ENCODE measurements at regions not wholly inside any gene's neighbourhood (a gene's known extent, or its start where the extent isn't known, plus 50 kb on each side); places are given as distances from the start of the nearest gene placed in this dataset.

- Histone ChIP-seq H3K36me3 (ENCODE audit: insufficient read depth, low read length) (no peaks in the 10 kb centered on the region), H3K79me2 (ENCODE audit: insufficient read depth, low read length) (no peaks in the 10 kb centered on the region), H3K4me1 (ENCODE audit: insufficient read depth, low read length) (no peaks in the 10 kb centered on the region), H3K4me2 (ENCODE audit: insufficient read depth, low read length) (no peak overlapping the region), H2AFZ (ENCODE audit: low read length) (no peak overlapping the region), H3K4me3 (ENCODE audit: insufficient read depth, low read length) (no peak overlapping the region), H3K27ac (ENCODE audit: low read depth, low read length) (no peak overlapping the region), H4K20me1 (ENCODE audit: insufficient read depth, low read length) (no peaks in the 10 kb centered on the region), H3K9me3 (ENCODE audit: low read depth, low read length) (no peaks in the 10 kb centered on the region), H3K27me3 (ENCODE audit: insufficient read depth, low read length) (no peaks in the 10 kb centered on the region)
- DNase-seq (ENCODE audit: insufficient read length, low spot score, missing footprints), result no peak
- TF ChIP-seq CTCF (IDR thresholded peaks at IDR 0.05; ENCODE audit: extremely low read depth, low read depth, low read length), result no peak
Observed at GRCh38 chr3:18224426-18224825, 200.7 kb downstream of the SATB1 start.

- Histone ChIP-seq H3K4me1 (ENCODE audit: insufficient read depth, low read length) (no peaks in the 10 kb centered on the region), H3K27ac (ENCODE audit: low read depth, low read length) (no peak overlapping the region), H2AFZ (ENCODE audit: low read length) (no peak overlapping the region), H3K9me3 (ENCODE audit: low read depth, low read length) (no peaks in the 10 kb centered on the region), H3K4me2 (ENCODE audit: insufficient read depth, low read length) (no peak overlapping the region), H3K79me2 (ENCODE audit: insufficient read depth, low read length) (no peaks in the 10 kb centered on the region), H4K20me1 (ENCODE audit: insufficient read depth, low read length) (no peaks in the 10 kb centered on the region), H3K4me3 (ENCODE audit: insufficient read depth, low read length) (no peak overlapping the region), H3K27me3 (ENCODE audit: insufficient read depth, low read length) (no peaks in the 10 kb centered on the region), H3K36me3 (ENCODE audit: insufficient read depth, low read length) (no peaks in the 10 kb centered on the region)
- no peak for TF ChIP-seq CTCF (IDR thresholded peaks at IDR 0.05; ENCODE audit: extremely low read depth, low read depth, low read length)
- DNase-seq (ENCODE audit: insufficient read length, low spot score, missing footprints), result no peak
Observed at GRCh38 chr3:18223974-18224373, 201.2 kb downstream of the SATB1 start.

- no peaks in the 10 kb centered on the region for H4K20me1 ChIP-seq (ENCODE audit: insufficient read depth, low read length)
- H3K4me2 ChIP-seq (ENCODE audit: insufficient read depth, low read length), result no peak overlapping the region
- no peaks in the 10 kb centered on the region for H3K79me2 ChIP-seq (ENCODE audit: insufficient read depth, low read length)
- H3K27me3 ChIP-seq (ENCODE audit: insufficient read depth, low read length), result no peaks in the 10 kb centered on the region
- no peak for TF ChIP-seq CTCF (IDR thresholded peaks at IDR 0.05; ENCODE audit: extremely low read depth, low read depth, low read length)
- H2AFZ ChIP-seq (ENCODE audit: low read length), result no peak overlapping the region
- no peak for DNase-seq (ENCODE audit: insufficient read length, low spot score, missing footprints)
- H3K36me3 ChIP-seq (ENCODE audit: insufficient read depth, low read length), result no peaks in the 10 kb centered on the region
- H3K27ac ChIP-seq (ENCODE audit: low read depth, low read length), result no peak overlapping the region
- H3K4me1 ChIP-seq (ENCODE audit: insufficient read depth, low read length), result no peaks in the 10 kb centered on the region
- H3K9me3 ChIP-seq (ENCODE audit: low read depth, low read length), result no peaks in the 10 kb centered on the region
- no peak overlapping the region for H3K4me3 ChIP-seq (ENCODE audit: insufficient read depth, low read length)
Observed at GRCh38 chr3:18223571-18223970, 201.6 kb downstream of the SATB1 start.

GRCh38 chr3:18222686-18223085 lies 202.5 kb downstream of the SATB1 start:
- Histone ChIP-seq H3K36me3 (ENCODE audit: insufficient read depth, low read length) (no peaks in the 10 kb centered on the region), H4K20me1 (ENCODE audit: insufficient read depth, low read length) (no peaks in the 10 kb centered on the region), H3K9me3 (ENCODE audit: low read depth, low read length) (no peaks in the 10 kb centered on the region), H3K27ac (ENCODE audit: low read depth, low read length) (no peak overlapping the region), H3K79me2 (ENCODE audit: insufficient read depth, low read length) (no peaks in the 10 kb centered on the region), H3K4me1 (ENCODE audit: insufficient read depth, low read length) (no peaks in the 10 kb centered on the region), H2AFZ (ENCODE audit: low read length) (no peak overlapping the region), H3K4me3 (ENCODE audit: insufficient read depth, low read length) (no peak overlapping the region), H3K4me2 (ENCODE audit: insufficient read depth, low read length) (no peak overlapping the region), H3K27me3 (ENCODE audit: insufficient read depth, low read length) (no peaks in the 10 kb centered on the region)
- no peak for DNase-seq (ENCODE audit: insufficient read length, low spot score, missing footprints)
- TF ChIP-seq CTCF (IDR thresholded peaks at IDR 0.05; ENCODE audit: extremely low read depth, low read depth, low read length), result no peak
